Activated B cell treated with CpG ODN at 0.5 μM for 24 hours (primary cell): ENCODE measurements at regions not wholly inside any gene's neighbourhood (a gene's known extent, or its start where the extent isn't known, plus 50 kb on each side); places are given as distances from the start of the nearest gene placed in this dataset.

ENCODE experiments used
- ATAC-seq: fragments of 200-7000 bp; cut with Tn5 transposase; one replicate; pipeline ENCODE4 v1.10.0; 2021; ENCODE audit warnings: low read depth, mild to moderate bottlenecking, moderate library complexity
- CTCF ChIA-PET: fragments of 350-600 bp; sonication (Branson Sonifier 250); formaldehyde crosslinking; loops from one replicate; lab custom pipeline; 2021; ENCODE audit warnings: antibody characterized with exemption; lab: Charles Lee
- POLR2A ChIA-PET: fragments of 350-600 bp; sonication (Branson Sonifier 250); formaldehyde crosslinking; loops from one replicate; lab custom pipeline; 2021; ENCODE audit warnings: antibody characterized with exemption; lab: Charles Lee
- DNase-seq: peaks from one replicate; pipeline ENCODE4 v3.0.0; 2022
- H3K27ac Mint-ChIP-seq: one replicate; pipeline ENCODE4 v1.8.0; 2020; ENCODE audit warnings: mixed read lengths
- H3K27me3 Mint-ChIP-seq: one replicate; pipeline ENCODE4 v1.8.0; 2021; ENCODE audit warnings: mixed read lengths
- H3K36me3 Mint-ChIP-seq: one replicate; pipeline ENCODE4 v1.8.0; 2021; ENCODE audit warnings: low read depth, mixed read lengths
- H3K4me1 Mint-ChIP-seq: one replicate; pipeline ENCODE4 v1.8.0; 2021; ENCODE audit warnings: mixed read lengths
- H3K4me3 Mint-ChIP-seq: one replicate; pipeline ENCODE4 v1.8.0; 2020; ENCODE audit warnings: mild to moderate bottlenecking, mixed read lengths
- H3K9me3 Mint-ChIP-seq: one replicate; pipeline ENCODE4 v1.8.0; 2020; ENCODE audit warnings: mixed read lengths
- CTCF ChIP-seq: fragments of 200-600 bp; IDR thresholded peaks from one replicate; pipeline ENCODE4 v1.8.0; 2022; ENCODE audit warnings: antibody characterized with exemption, mild to moderate bottlenecking
- intact Hi-C: fragments of 100-400 bp; cut with micrococcal nuclease; formaldehyde crosslinking; loops from one replicate; pipeline ENCODE4 v1.15.1; 2024

GRCh38 chr3:18477620-18478019 is 52.5 kb upstream of the SATB1 start:
- no peak for ATAC-seq
- TF ChIP-seq CTCF: no peak
- no peak for DNase-seq
- CTCF ChIA-PET: no interaction called here
- H3K9me3 Mint-ChIP-seq: peaks cover 2% of the 10 kb centered on the region
- intact Hi-C loops: no loop called here
- H3K4me1 Mint-ChIP-seq: peaks cover 7% of the 10 kb centered on the region
- no peaks in the 10 kb centered on the region for H3K27me3 Mint-ChIP-seq
- no peak overlapping the region for H3K27ac Mint-ChIP-seq
- H3K4me3 Mint-ChIP-seq: no peak overlapping the region
- POLR2A ChIA-PET: no interaction called here
- peaks cover 3% of the 10 kb centered on the region for H3K36me3 Mint-ChIP-seq
